NK-92 (cell line): ENCODE measurements at regions not wholly inside any gene's neighbourhood (a gene's known extent, or its start where the extent isn't known, plus 50 kb on each side); places are given as distances from the start of the nearest gene placed in this dataset.
"Not testable (repeated sequence)": the region's sequence is repeated elsewhere in the genome, so short reads cannot be mapped to it uniquely, and the experiment has no call there.

ENCODE experiments used
- DNase-seq: peaks from one replicate; lab custom pipeline; 2025; ENCODE audit not compliant: unreplicated experiment; lab: John Stamatoyannopoulos, UW

DNA sequence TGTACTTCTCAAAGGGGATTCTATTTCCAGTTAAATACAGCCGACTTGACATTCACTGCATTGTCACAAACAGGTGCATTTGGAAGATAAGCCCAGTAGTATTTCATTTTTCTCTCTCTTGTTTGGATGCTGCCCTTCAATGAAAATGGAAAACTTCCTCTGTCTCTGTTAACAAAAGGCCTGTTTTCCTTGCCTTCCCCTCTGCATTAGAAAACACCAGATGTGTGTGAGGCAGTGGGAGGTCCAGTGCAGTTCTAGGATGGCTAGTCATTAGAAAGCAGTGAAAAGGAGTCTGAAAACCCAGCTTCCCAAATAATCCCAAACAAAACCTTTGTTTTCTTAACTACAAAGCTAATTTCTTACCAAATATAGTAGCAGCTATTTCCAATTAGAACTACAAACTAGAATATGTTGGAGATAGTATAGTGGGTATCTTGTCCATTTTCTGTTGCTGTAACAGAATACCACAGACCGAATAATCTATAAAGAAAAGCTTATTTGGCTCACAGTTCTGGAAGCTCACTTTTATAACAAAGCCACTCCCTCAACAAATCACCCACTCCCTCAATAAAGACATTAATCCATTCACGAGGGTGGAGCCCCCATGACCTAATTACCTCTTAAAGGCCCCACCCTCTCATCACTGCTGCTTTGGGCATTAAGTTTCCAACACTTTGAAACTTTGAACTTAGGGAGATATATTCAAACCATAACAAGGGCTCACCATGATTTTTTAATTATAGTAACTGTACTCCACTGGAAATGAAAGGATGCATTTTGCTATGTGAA lies 452.1 kb upstream of the RPS6KA3 start:
- no peak for DNase-seq

GRCh38 chrX:20715176-20715575 lies 448.5 kb upstream of the RPS6KA3 start:
- DNase-seq, result no peak

DNA sequence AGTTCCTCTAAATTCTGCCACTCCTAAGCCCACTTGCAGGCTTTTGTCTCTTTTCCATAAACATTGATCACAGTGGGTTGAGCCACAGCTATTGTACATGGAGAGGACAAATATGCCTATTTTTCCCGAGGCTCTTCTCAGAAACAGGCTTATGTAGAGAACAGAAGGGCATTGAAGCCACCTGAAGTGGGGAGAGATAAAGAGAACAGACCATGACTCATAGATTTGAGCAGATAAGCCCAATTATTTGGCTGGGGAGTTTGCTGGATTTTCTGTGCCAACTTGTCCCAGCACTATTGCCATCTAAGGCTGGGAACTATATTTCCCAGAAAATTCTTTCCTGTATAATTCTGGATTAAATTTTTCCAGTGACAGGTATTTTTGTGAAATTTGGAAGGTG lies 446.1 kb upstream of the RPS6KA3 start:
- DNase-seq, result no peak

DNA sequence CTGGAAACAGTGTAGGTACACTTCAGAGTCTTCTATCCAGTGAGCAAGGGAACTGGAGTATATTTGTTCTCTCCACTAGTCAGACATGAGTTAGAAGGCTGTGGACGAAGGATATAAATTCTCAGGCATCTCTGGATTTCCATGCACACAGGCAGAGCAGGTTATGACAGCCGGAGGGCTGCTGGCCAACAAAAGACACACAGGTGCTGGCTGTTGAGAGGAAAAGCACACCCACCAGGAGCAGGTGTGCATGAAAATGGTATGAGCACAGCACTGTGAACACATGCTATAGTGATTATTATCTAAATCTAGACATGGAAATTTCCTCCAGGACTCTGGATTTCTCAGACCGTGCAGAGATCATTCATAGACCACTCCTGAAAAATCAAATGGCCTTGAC lies 444.7 kb upstream of the RPS6KA3 start:
- no peak for DNase-seq

- DNase-seq, result no peak
Measured at GRCh38 chrX:20693078-20693477, 426.4 kb upstream of the RPS6KA3 start.

DNA sequence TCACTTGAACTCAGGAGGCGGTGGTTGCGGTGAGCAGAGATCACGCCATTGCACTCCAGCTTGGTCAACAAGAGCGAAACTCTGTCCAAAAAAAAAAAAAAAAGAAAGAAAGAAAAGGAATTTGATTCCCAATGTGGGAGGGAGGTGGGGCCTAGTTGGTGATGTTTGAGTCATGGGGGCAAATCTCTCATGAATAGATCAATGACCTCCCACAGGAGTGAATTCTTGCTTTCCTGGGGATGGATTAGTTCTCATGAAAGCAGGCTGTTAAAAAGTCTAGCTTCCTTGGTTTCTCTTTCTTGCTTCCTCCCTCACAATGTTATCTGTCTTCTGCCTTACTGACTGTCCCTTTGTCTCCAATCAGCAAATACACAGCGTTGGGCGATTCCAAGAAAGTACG lies 419.5 kb upstream of the RPS6KA3 start:
- DNase-seq, result no peak

DNA sequence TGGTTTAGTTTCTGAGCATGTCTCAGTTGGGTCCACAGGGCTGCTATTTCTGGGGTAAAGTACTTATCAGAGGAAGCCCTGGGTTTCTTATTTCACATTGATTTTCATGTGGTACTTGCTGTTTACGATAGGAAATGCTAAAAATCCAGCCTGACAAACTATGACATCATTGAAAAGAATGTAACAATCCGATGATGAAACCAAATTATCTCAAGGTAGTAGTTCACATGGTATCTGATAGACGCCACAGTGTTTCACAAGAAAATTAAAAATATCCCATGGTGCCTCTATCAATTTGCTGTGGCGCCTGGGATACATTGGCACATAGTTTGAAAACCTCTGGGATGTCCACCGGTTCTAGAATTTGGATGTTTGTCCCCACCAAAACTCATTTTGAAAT lies 418.9 kb upstream of the RPS6KA3 start:
- no peak for DNase-seq

DNA sequence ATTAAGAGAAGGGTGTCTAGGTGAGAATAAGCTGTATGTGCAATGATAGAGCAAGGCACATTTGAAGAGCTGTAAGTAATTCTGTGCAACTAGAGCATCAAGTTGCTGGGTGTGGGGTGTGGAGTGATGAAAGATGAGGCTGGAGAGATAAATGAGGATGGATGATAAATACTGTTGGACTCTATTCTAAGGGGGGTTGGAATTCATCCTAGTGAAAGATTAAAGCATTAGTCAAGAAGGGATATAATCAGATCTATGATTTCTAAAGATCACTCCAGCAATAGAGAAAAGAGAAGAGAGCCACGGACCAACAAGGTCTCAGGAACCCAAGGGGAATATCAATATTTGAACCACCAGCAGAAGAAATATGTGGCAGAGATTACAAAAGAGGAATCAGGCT lies 415.0 kb upstream of the RPS6KA3 start:
- no peak for DNase-seq

GRCh38 chrX:20680998-20681397 lies 414.3 kb upstream of the RPS6KA3 start:
- no peak for DNase-seq

GRCh38 chrX:20672476-20672875 lies 405.8 kb upstream of the RPS6KA3 start:
- DNase-seq, result no peak

DNA sequence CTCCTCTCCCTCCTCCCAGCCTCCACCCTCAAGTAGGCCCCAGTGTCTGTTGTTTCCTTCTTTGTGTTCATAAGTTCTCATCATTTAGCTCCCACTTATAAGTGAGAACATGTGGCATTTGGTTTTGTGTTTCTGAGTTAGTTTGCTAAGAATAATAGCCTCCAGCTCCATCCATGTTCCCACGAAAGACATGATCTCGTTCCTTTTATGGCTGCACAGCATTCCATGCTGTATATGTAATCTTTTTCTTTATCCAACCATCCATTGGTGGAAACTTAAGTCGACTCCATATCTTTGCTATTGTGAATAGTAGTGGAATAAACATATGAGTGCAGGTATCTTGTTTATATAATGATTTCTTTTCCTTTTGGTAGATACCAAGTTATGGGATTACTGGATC lies 405.0 kb upstream of the RPS6KA3 start:
- not testable (repeated sequence) for DNase-seq

- DNase-seq, result no peak
Measured at GRCh38 chrX:20670611-20671010, 403.9 kb upstream of the RPS6KA3 start.

DNA sequence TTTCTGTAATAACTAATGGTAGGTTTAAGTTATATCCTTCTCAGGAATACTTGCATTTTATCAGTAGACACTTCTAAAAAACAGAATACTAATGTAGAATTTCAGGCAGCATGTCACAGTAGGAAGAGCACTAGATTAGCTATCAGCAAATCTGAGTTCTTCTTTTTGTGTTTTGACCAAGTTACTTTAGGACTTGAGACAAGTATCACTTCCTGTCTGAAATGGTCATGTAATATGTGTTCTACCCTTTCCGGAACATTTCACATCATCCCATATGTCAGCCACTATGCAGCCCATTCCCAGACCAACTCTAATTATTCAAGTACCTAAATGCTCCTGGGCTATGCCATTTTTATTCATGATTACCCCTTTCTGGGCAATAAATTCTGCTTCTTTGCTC lies 401.8 kb upstream of the RPS6KA3 start:
- DNase-seq, result no peak

DNA sequence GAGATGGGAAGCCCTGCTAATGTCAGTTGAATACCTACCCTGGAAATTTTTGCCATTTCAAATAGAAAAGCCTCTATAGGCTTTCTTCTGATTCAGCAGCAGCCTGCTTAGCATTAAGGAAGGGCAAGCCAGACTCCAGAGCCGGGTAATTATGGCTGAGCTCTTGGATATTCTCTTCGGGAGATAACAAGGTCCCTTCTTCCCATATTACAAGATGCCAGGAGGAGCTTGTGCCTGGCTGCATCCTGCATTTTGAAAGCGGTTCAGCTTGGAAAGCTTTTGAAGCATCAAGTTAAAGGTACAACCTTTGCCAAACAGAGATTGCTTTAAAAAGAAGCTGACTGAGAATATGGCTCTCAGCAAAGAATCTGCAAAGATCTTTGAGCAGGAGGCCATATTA lies 399.6 kb upstream of the RPS6KA3 start:
- DNase-seq, result no peak

- no peak for DNase-seq
Measured at GRCh38 chrX:20665481-20665880, 398.8 kb upstream of the RPS6KA3 start.

DNA sequence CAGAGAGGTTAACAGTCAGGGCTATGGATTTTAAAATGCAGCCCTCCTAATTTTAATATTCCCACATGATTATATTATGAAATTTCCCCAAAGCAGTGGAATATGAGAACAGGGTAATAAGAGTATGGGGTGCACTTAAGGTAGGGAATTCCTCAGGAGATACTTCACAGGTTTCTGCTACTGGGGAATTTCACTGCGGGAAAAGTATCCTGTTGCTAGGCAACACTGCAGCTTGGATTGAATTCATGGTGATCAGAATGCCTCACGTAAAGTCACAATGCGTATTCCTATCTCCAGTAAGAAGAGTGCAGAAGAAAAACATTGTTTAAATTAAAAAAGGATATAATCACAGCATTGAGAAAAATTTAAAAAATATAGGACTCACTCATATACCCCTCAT lies 398.1 kb upstream of the RPS6KA3 start:
- no peak for DNase-seq

GRCh38 chrX:20664131-20664530 lies 397.4 kb upstream of the RPS6KA3 start:
- DNase-seq, result no peak

DNA sequence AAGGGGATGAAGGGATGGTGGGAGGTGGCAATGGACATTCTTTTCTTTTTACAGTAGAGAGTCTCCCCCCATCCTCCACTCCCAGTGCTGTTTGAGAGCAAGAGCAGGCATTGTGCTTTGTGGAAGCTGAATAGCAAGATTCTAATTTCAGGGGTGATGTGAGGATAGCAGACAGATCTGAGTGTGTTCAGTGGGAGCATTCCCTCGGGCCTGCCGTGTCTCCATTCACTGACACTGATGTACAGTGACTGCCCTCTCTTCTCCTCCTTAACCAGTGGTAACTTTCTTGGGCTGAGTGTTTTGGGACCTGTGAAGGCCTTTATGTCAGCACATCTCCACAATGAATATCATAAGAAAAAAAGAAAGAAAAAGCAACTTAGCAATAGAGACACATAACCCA lies 396.6 kb upstream of the RPS6KA3 start:
- no peak for DNase-seq

- no peak for DNase-seq
Measured at GRCh38 chrX:20656721-20657120, 390.0 kb upstream of the RPS6KA3 start.

- no peak for DNase-seq
Measured at GRCh38 chrX:20654596-20655106, 387.9 kb upstream of the RPS6KA3 start.

- no peak for DNase-seq
Measured at GRCh38 chrX:20653070-20653469, 386.4 kb upstream of the RPS6KA3 start.

DNA sequence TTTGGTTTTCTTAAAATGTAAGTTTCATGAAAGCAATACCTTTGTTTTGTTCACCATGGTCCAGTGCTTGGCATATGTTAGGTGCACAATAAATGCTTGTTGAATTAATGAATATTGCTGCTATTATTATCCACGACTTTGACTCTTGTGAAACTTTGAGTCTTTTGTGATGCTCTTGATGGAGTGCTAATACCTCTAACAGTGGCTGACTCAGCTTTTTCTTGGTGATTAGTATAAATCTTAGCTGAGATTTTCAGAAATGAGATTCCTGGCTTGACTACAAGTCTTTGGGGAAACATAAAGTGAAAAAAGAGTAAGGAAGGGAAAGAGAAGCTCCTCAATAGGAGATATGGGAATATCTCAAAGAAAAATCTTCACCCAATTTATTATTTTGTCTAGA lies 375.2 kb upstream of the RPS6KA3 start:
- no peak for DNase-seq

GRCh38 chrX:20639115-20639514 lies 372.4 kb upstream of the RPS6KA3 start:
- DNase-seq, result no peak
